ENCODE measurements at regions not wholly inside any gene's neighbourhood (a gene's known extent, or its start where the extent isn't known, plus 50 kb on each side); places are given as distances from the start of the nearest gene placed in this dataset.

GRCh38 chr10:33790521-33791271 lies 456.2 kb upstream of the NRP1 start:
- no peak for TF ChIP-seq CTCF (IDR thresholded peaks at IDR 0.05; ENCODE audit: low read depth, low read length, poor library complexity, severe bottlenecking)
- TF ChIP-seq EZH2phosphoT487 (IDR thresholded peaks at IDR 0.05; ENCODE audit: borderline replicate concordance, low read length), result no peak
